Stimulated activated CD4-positive, alpha-beta T cell treated with anti-CD3 and anti-CD28 coated beads, Interleukin-2, amount 100 ng/mL, for 24 hours (primary cell): ENCODE measurements at regions not wholly inside any gene's neighbourhood (a gene's known extent, or its start where the extent isn't known, plus 50 kb on each side); places are given as distances from the start of the nearest gene placed in this dataset.

ENCODE experiments used
- DNase-seq, 2 donors: peaks; one replicate each; pipeline ENCODE4 v3.0.0-alpha.2; 2020

- DNase-seq = peak in 1 of 2 donors; percentile 11
These were observed 49.9 kb upstream of the SLC6A11 start for GRCh38 chr3:10766049-10766705.
